NT2/D1 (cell line): ENCODE measurements at regions not wholly inside any gene's neighbourhood (a gene's known extent, or its start where the extent isn't known, plus 50 kb on each side); places are given as distances from the start of the nearest gene placed in this dataset.

Source experiments
- DNase-seq: peaks from one replicate; pipeline ENCODE4 v3.0.0-alpha.2; 2011; ENCODE audit warnings: low read depth, low spot score
- H3K27me3 ChIP-seq: 2 replicates; pipeline ENCODE4 v1.6.0; 2011; ENCODE audit warnings: mild to moderate bottlenecking; ENCODE audit not compliant: insufficient read length, insufficient read depth
- H3K36me3 ChIP-seq: 2 replicates; pipeline ENCODE4 v1.6.1; 2011; ENCODE audit warnings: mild to moderate bottlenecking, low read length, mixed read lengths; ENCODE audit not compliant: insufficient read depth, insufficient read length
- H3K4me1 ChIP-seq: 2 replicates; pipeline ENCODE4 v1.5.1; 2011; ENCODE audit not compliant: insufficient read depth, insufficient read length
- H3K4me3 ChIP-seq: 2 replicates; pipeline ENCODE4 v1.5.1; 2011; ENCODE audit warnings: low read depth; ENCODE audit not compliant: insufficient read length
- H3K9ac ChIP-seq: 2 replicates; pipeline ENCODE4 v1.6.0; 2011; ENCODE audit warnings: low read depth; ENCODE audit not compliant: insufficient read length
- H3K9me3 ChIP-seq: 2 replicates; pipeline ENCODE4 v1.5.1; 2011; ENCODE audit warnings: mild to moderate bottlenecking, low read length; ENCODE audit not compliant: insufficient read depth
- SUZ12 ChIP-seq: IDR thresholded peaks from 2 replicates; pipeline ENCODE4 v1.6.1; 2011; ENCODE audit not compliant: insufficient read length, insufficient read depth; ENCODE audit errors: extremely low read depth
- YY1 ChIP-seq: IDR thresholded peaks from 2 replicates; pipeline ENCODE4 v1.6.1; 2011; ENCODE audit not compliant: insufficient read length, insufficient read depth
- ZNF274 ChIP-seq: IDR thresholded peaks from 2 replicates; pipeline ENCODE4 v1.6.1; 2011; ENCODE audit warnings: mild to moderate bottlenecking, low read depth, low read length

DNA sequence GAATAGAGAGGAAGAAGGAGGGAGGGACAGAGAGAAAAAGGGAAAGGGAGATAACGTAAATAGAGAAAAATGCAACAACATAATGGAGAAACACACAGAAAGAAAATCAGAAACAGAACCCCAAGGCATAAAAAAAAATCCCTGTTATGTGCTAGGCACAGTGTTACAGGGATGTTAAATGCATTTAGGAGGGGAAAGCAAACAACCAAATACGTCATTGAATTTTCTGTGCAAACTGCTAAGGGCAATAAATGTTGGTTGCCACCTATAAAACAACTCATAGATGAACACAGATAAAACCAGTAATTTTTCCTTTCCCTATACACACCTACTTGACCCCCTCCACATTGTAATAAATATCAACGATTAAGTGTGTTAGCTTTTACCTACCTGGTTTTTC lies 51.3 kb upstream of the ASTN2 start:
- Histone ChIP-seq H3K4me1 (no peaks in the 10 kb centered on the region), H3K36me3 (no peaks in the 10 kb centered on the region), H3K9me3 (no peaks in the 10 kb centered on the region), H3K27me3 (no peaks in the 10 kb centered on the region), H3K4me3 (no peak overlapping the region), H3K9ac (no peak overlapping the region)
- TF ChIP-seq ZNF274, result no peak
- no peak for TF ChIP-seq SUZ12
- TF ChIP-seq YY1, result no peak
- no peak for DNase-seq

GRCh38 chr9:117465706-117466105 lies 50.8 kb upstream of the ASTN2 start:
- no peaks in the 10 kb centered on the region for H3K27me3 ChIP-seq
- no peaks in the 10 kb centered on the region for H3K9me3 ChIP-seq
- no peak for TF ChIP-seq SUZ12
- no peak for TF ChIP-seq YY1
- TF ChIP-seq ZNF274, result no peak
- no peaks in the 10 kb centered on the region for H3K36me3 ChIP-seq
- H3K9ac ChIP-seq, result no peak overlapping the region
- no peak for DNase-seq
- no peaks in the 10 kb centered on the region for H3K4me1 ChIP-seq
- no peak overlapping the region for H3K4me3 ChIP-seq

- no peaks in the 10 kb centered on the region for H3K36me3 ChIP-seq
- H3K4me3 ChIP-seq, result no peak overlapping the region
- no peak for DNase-seq
- TF ChIP-seq ZNF274 (no peak), YY1 (no peak), SUZ12 (no peak)
- H3K27me3 ChIP-seq, result no peaks in the 10 kb centered on the region
- no peaks in the 10 kb centered on the region for H3K9me3 ChIP-seq
- H3K9ac ChIP-seq, result no peak overlapping the region
- no peaks in the 10 kb centered on the region for H3K4me1 ChIP-seq
These were observed 50.2 kb upstream of the ASTN2 start for GRCh38 chr9:117464941-117465616.
